Keratinocyte (primary cell): ENCODE measurements at regions not wholly inside any gene's neighbourhood (a gene's known extent, or its start where the extent isn't known, plus 50 kb on each side); places are given as distances from the start of the nearest gene placed in this dataset.

Experiments used
- DNase-seq: peaks from one replicate; pipeline ENCODE4 v3.0.0-alpha.2; 2011; ENCODE audit warnings: low read depth, missing footprints, low spot score
- FAIRE-seq: peaks from 2 replicates; lab custom pipeline; 2011; peaks lifted over from hg19 to GRCh38; lab: Jason Lieb, UNC
- H2AFZ ChIP-seq: 2 replicates; pipeline ENCODE4 v1.6.0; 2012; ENCODE audit warnings: low read length, control low read depth, inconsistent platforms; ENCODE audit not compliant: control insufficient read depth
- H3K27ac ChIP-seq: 2 replicates; pipeline ENCODE4 v1.5.1; 2011; ENCODE audit warnings: low read length; ENCODE audit not compliant: control insufficient read depth, insufficient read depth
- H3K27me3 ChIP-seq: 3 replicates; pipeline ENCODE4 v1.6.0; 2011; ENCODE audit warnings: low read length; ENCODE audit not compliant: control insufficient read depth, insufficient read depth; ENCODE audit errors: extremely low read depth
- H3K36me3 ChIP-seq, 2 experiments: 2 replicates in 1 of 2; 3 replicates in 1 of 2; pipeline ENCODE4 v1.5.1; 2011; ENCODE audit warnings: low read length in 2 of 2, mild to moderate bottlenecking in 1 of 2; ENCODE audit not compliant: control insufficient read depth in 2 of 2, insufficient read depth in 2 of 2; ENCODE audit errors: extremely low read depth in 1 of 2
- H3K4me1 ChIP-seq: 3 replicates; pipeline ENCODE4 v1.5.1; 2011; ENCODE audit warnings: low read length; ENCODE audit not compliant: control insufficient read depth, insufficient read depth; ENCODE audit errors: extremely low read depth
- H3K4me2 ChIP-seq: 3 replicates; pipeline ENCODE4 v1.6.0; 2011; ENCODE audit warnings: low read depth, low read length; ENCODE audit not compliant: control insufficient read depth, insufficient read depth; ENCODE audit errors: extremely low read depth
- H3K4me3 ChIP-seq, 3 experiments: fragments of 200-600 bp in 1 of 3; sonication (generic) in 1 of 3; 2 replicates in 2 of 3; 3 replicates in 1 of 3; pipeline ENCODE4 v1.5.1; 2011 to 2016; ENCODE audit warnings: low read length in 3 of 3, mild to moderate bottlenecking in 3 of 3, control low read depth in 2 of 3, inconsistent platforms in 1 of 3, low read depth in 1 of 3, mixed read lengths in 1 of 3, mixed run types in 1 of 3, moderate library complexity in 1 of 3; ENCODE audit not compliant: control insufficient read depth in 2 of 3, insufficient read depth in 2 of 3; ENCODE audit errors: extremely low read depth in 1 of 3
- H3K79me2 ChIP-seq: 2 replicates; pipeline ENCODE4 v1.6.0; 2012; ENCODE audit warnings: low read length; ENCODE audit not compliant: control insufficient read depth, insufficient read depth
- H3K9ac ChIP-seq: 3 replicates; pipeline ENCODE4 v1.6.0; 2011; ENCODE audit warnings: low read length; ENCODE audit not compliant: control insufficient read depth, insufficient read depth; ENCODE audit errors: extremely low read depth
- H3K9me1 ChIP-seq: 3 replicates; pipeline ENCODE4 v1.6.0; 2011; ENCODE audit warnings: low read length; ENCODE audit not compliant: control insufficient read depth, insufficient read depth; ENCODE audit errors: extremely low read depth
- H3K9me3 ChIP-seq: 2 replicates; pipeline ENCODE4 v1.5.1; 2012; ENCODE audit warnings: low read depth, low read length; ENCODE audit not compliant: control insufficient read depth
- H4K20me1 ChIP-seq: 3 replicates; pipeline ENCODE4 v1.6.0; 2011; ENCODE audit warnings: low read length; ENCODE audit not compliant: control insufficient read depth, insufficient read depth; ENCODE audit errors: extremely low read depth
- EZH2 ChIP-seq: IDR thresholded peaks from one replicate; pipeline ENCODE4 v1.6.1; 2012; ENCODE audit warnings: inconsistent platforms, mild to moderate bottlenecking, low read length, moderate library complexity
- dilution Hi-C: fragments of 300-500 bp; cut with MboI; formaldehyde crosslinking; loops from one replicate; pipeline ENCODE4 v1.7.0; 2020; ENCODE audit warnings: low sequenced_read_pairs; ENCODE audit not compliant: extremely low pct_ligation_motif_present
- TF ChIP-seq, protein P1 (sequence below), 3 experiments: IDR thresholded peaks in 1 of 3; conservative IDR thresholded peaks in 1 of 3; optimal IDR thresholded peaks in 1 of 3; 2 replicates in 2 of 3; 3 replicates in 1 of 3; pipeline versions ENCODE3 to v1.5.1; 2011; ENCODE audit warnings: low read length in 3 of 3, mild to moderate bottlenecking in 3 of 3, moderate library complexity in 2 of 3, control low read depth in 1 of 3, inconsistent platforms in 1 of 3; ENCODE audit not compliant: insufficient read depth in 2 of 3; ENCODE audit errors: extremely low read depth in 1 of 3

DNA sequence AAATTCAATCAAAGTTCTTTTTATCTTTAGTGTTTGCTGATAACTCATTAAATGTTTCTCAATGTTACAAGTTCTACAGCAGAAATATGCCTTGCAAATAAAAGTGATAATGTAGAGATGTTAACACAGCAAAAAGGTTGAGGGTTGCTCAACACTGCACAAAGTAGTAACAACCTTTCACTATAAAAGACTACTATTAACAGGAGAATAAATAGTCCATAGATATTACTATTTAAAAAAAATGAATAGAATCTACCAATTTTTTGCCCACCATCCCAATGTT is 378.1 kb downstream of the RBM43 start:
- dilution Hi-C loops, result no loop called here
- FAIRE-seq, result no peak

DNA sequence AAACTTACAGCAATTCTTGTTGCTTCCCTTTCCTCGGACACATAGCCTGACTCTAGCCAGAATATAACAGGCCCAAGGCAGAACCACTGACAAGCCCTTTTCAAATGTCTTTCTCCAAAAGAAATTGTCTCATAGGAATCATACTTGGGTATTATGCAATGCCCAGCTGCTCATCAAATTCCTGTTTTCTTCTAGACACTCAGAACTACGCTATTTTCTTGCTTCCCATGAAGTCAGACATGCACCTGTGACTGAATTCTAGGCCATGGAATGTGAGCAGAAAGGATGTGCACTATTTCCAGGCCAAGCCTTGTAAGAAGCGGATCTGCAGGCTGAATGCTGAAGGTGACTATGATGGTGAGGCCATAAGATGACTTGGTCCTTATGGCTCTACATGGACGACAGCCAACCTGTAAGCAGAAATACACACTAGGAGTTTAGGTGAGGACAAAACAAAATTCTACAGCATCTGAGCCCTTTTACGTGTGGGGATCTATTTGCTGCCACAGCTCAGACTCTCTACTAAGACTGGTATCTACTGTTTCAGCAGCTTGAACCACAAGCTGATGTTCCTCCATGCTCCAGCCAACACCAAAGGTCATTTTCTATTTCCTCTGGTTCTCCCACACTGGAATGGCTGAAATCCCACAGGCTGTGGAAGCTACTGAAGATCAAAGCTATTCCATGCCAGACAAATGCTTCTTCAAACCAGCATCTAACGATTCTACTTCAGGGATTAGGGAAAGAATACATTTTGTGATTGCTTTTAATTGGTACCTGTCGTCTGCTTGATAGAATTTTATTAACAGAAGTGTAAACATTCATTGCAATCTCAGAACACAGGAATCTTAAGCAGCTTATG is 378.7 kb downstream of the RBM43 start:
- Histone ChIP-seq H4K20me1 (no peaks in the 10 kb centered on the region), H3K9me1 (no peaks in the 10 kb centered on the region), H3K4me3 (no peak overlapping the region), H3K27ac (no peak overlapping the region), H3K79me2 (no peaks in the 10 kb centered on the region), H3K4me1 (no peaks in the 10 kb centered on the region), H2AFZ (no peak overlapping the region), H3K9me3 (no peaks in the 10 kb centered on the region), H3K9ac (no peak overlapping the region), H3K4me2 (no peak overlapping the region), H3K27me3 (no peaks in the 10 kb centered on the region), H3K36me3 (no peaks in the 10 kb centered on the region)
- dilution Hi-C loops, result no loop called here
- no peak for DNase-seq
- FAIRE-seq, result no peak
- TF ChIP-seq, protein P1, sequence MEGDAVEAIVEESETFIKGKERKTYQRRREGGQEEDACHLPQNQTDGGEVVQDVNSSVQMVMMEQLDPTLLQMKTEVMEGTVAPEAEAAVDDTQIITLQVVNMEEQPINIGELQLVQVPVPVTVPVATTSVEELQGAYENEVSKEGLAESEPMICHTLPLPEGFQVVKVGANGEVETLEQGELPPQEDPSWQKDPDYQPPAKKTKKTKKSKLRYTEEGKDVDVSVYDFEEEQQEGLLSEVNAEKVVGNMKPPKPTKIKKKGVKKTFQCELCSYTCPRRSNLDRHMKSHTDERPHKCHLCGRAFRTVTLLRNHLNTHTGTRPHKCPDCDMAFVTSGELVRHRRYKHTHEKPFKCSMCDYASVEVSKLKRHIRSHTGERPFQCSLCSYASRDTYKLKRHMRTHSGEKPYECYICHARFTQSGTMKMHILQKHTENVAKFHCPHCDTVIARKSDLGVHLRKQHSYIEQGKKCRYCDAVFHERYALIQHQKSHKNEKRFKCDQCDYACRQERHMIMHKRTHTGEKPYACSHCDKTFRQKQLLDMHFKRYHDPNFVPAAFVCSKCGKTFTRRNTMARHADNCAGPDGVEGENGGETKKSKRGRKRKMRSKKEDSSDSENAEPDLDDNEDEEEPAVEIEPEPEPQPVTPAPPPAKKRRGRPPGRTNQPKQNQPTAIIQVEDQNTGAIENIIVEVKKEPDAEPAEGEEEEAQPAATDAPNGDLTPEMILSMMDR (optimal IDR thresholded peaks at IDR 0.05 in 1 of 3, IDR thresholded peaks at IDR 0.05 in 1 of 3, conservative IDR thresholded peaks at IDR 0.05 in 1 of 3; ENCODE audit: extremely low read depth in 1 of 3, insufficient read depth in 2 of 3, low read length in 3 of 3), result no peak
- TF ChIP-seq EZH2, result no peak

More for the DNA sequence above, 378.1 kb downstream of the RBM43 start:
- TF ChIP-seq, protein P1 (optimal IDR thresholded peaks at IDR 0.05 in 1 of 3, IDR thresholded peaks at IDR 0.05 in 1 of 3, conservative IDR thresholded peaks at IDR 0.05 in 1 of 3; ENCODE audit: extremely low read depth in 1 of 3, insufficient read depth in 2 of 3, low read length in 3 of 3), result no peak
- no peak for TF ChIP-seq EZH2
- Histone ChIP-seq H3K36me3 (no peaks in the 10 kb centered on the region), H3K79me2 (no peaks in the 10 kb centered on the region), H3K27ac (no peak overlapping the region), H3K9me1 (no peaks in the 10 kb centered on the region), H3K9me3 (no peaks in the 10 kb centered on the region), H3K27me3 (no peaks in the 10 kb centered on the region), H3K4me3 (no peak overlapping the region), H2AFZ (no peak overlapping the region), H3K9ac (no peak overlapping the region), H3K4me1 (no peaks in the 10 kb centered on the region), H4K20me1 (no peaks in the 10 kb centered on the region), H3K4me2 (no peak overlapping the region)
- no peak for DNase-seq
